K562 (cell line): ENCODE measurements at regions not wholly inside any gene's neighbourhood (a gene's known extent, or its start where the extent isn't known, plus 50 kb on each side); places are given as distances from the start of the nearest gene placed in this dataset.
A peak's percentile ranks its signal among the peaks of the same experiment; 100 is the strongest.

Experiments
- MAZ ChIP-seq, 2 experiments: fragments of 450-650 bp in 1 of 2; sonication (generic) in 1 of 2; formaldehyde crosslinking; IDR thresholded peaks in 1 of 2; conservative IDR thresholded peaks in 1 of 2; 2 replicates each; pipeline versions ENCODE4 v1.4.0 to v1.5.0; 2020; ENCODE audit warnings: mild to moderate bottlenecking in 1 of 2, missing genetic modification reagents in 1 of 2
- RFX1 ChIP-seq: fragments of 450-650 bp; IDR thresholded peaks from 2 replicates; pipeline ENCODE4 v1.6.1; 2016; ENCODE audit warnings: mild to moderate bottlenecking, moderate library complexity
- SMAD2 ChIP-seq: fragments of 150-350 bp; IDR thresholded peaks from 2 replicates; pipeline ENCODE4 v1.6.1; 2014; ENCODE audit warnings: low read depth, mild to moderate bottlenecking, low read length
- ZKSCAN3 ChIP-seq: fragments of 250-450 bp; sonication (Bioruptor Pico); IDR thresholded peaks from 2 replicates; pipeline ENCODE4 v1.4.0; 2020
- ZNF12 ChIP-seq: sonication (generic); formaldehyde crosslinking; IDR thresholded peaks from 2 replicates; pipeline ENCODE4 v1.4.0; 2020; ENCODE audit warnings: mild to moderate bottlenecking, missing genetic modification reagents
- ZNF174 ChIP-seq: fragments of 250-450 bp; sonication (Bioruptor Pico); IDR thresholded peaks from 2 replicates; pipeline ENCODE4 v1.4.0; 2020; ENCODE audit warnings: mild to moderate bottlenecking
- TF ChIP-seq, protein P1 (sequence below), 2 experiments: fragments of 250-450 bp in 1 of 2; fragments of 450-650 bp in 1 of 2; sonication (Bioruptor Pico) in 1 of 2; IDR thresholded peaks; 2 replicates each; pipeline versions ENCODE4 v1.6.1 to v1.8.0; 2016 to 2021; ENCODE audit warnings: mild to moderate bottlenecking in 2 of 2, moderate library complexity in 2 of 2, missing compliant biosample characterization in 1 of 2, missing genetic modification characterization in 1 of 2
- TF ChIP-seq, protein P2 (sequence below): fragments of 250-450 bp; sonication (Bioruptor Pico); IDR thresholded peaks from 2 replicates; pipeline ENCODE4 v1.4.0; 2020
- TF ChIP-seq, protein P3 (sequence below): sonication (generic); formaldehyde crosslinking; IDR thresholded peaks from 2 replicates; pipeline ENCODE4 v1.9.0; 2022; ENCODE audit warnings: mild to moderate bottlenecking, missing genetic modification reagents
- TF ChIP-seq, protein P4 (sequence below): fragments of 450-650 bp; IDR thresholded peaks from 2 replicates; pipeline ENCODE4 v1.6.1; 2018; ENCODE audit warnings: mild to moderate bottlenecking, low read depth; ENCODE audit not compliant: partially characterized antibody
- TF ChIP-seq, protein P5 (sequence below), 3 experiments: IDR thresholded peaks in 2 of 3; conservative IDR thresholded peaks in 1 of 3; 2 replicates each; pipeline ENCODE4 v1.5.1; 2011 to 2012; ENCODE audit warnings: low read length in 3 of 3, mild to moderate bottlenecking in 3 of 3, control low read depth in 2 of 3, improper control_type of control experiment in 1 of 3, inconsistent platforms in 1 of 3, low read depth in 1 of 3, mixed read lengths in 1 of 3, moderate library complexity in 1 of 3; ENCODE audit not compliant: insufficient read depth in 2 of 3

DNA sequence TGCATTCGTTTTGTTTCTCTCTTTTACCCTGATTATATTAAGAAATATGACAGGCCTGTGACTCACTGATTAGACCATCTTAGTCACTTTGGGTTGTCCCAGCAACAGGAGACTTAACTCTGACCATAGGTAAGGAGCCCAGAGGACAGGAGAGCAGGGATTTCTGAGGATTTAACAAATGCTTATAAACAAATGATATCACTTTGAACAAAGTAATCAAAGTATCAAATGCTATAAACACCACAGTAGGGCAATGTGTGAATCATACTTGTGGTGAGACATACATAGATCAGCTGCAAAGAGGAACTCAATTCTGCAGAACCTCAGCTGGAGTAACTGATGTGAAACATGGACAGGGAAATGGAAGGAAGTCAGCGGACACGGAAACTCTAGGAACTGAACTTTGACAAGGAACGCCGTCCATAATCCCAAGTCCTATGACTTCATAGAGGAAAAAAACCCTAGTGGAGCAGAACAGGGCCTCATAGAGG lies 190.6 kb upstream of the MSX2 start:
- TF ChIP-seq, protein P1, sequence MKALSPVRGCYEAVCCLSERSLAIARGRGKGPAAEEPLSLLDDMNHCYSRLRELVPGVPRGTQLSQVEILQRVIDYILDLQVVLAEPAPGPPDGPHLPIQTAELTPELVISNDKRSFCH (CRISPR knock-in tag; IDR thresholded peaks at IDR 0.05), result no peak
- TF ChIP-seq, protein P1 (tag; IDR thresholded peaks at IDR 0.05), result no peak
- TF ChIP-seq ZNF174 (no peak), ZKSCAN3 (CRISPR knock-in tag) (no peak), SMAD2 (no peak), RFX1 (peak; percentile 70), ZNF12 (CRISPR knock-in tag) (no peak), MAZ (CRISPR knock-in tag; conservative IDR thresholded peaks at IDR 0.05 in 1 of 2, IDR thresholded peaks at IDR 0.05 in 1 of 2) (no peak)
- TF ChIP-seq, protein P2, sequence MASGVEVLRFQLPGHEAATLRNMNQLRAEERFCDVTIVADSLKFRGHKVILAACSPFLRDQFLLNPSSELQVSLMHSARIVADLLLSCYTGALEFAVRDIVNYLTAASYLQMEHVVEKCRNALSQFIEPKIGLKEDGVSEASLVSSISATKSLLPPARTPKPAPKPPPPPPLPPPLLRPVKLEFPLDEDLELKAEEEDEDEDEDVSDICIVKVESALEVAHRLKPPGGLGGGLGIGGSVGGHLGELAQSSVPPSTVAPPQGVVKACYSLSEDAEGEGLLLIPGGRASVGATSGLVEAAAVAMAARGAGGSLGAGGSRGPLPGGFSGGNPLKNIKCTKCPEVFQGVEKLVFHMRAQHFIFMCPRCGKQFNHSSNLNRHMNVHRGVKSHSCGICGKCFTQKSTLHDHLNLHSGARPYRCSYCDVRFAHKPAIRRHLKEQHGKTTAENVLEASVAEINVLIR (CRISPR knock-in tag), result no peak
- TF ChIP-seq, protein P3, sequence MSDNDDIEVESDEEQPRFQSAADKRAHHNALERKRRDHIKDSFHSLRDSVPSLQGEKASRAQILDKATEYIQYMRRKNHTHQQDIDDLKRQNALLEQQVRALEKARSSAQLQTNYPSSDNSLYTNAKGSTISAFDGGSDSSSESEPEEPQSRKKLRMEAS, result no peak
- TF ChIP-seq, protein P4, sequence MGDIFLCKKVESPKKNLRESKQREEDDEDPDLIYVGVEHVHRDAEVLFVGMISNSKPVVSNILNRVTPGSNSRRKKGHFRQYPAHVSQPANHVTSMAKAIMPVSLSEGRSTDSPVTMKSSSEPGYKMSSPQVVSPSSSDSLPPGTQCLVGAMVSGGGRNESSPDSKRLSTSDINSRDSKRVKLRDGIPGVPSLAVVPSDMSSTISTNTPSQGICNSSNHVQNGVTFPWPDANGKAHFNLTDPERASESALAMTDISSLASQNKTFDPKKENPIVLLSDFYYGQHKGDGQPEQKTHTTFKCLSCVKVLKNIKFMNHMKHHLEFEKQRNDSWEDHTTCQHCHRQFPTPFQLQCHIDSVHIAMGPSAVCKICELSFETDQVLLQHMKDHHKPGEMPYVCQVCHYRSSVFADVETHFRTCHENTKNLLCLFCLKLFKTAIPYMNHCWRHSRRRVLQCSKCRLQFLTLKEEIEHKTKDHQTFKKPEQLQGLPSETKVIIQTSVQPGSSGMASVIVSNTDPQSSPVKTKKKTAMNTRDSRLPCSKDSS, result no peak
- TF ChIP-seq, protein P5, sequence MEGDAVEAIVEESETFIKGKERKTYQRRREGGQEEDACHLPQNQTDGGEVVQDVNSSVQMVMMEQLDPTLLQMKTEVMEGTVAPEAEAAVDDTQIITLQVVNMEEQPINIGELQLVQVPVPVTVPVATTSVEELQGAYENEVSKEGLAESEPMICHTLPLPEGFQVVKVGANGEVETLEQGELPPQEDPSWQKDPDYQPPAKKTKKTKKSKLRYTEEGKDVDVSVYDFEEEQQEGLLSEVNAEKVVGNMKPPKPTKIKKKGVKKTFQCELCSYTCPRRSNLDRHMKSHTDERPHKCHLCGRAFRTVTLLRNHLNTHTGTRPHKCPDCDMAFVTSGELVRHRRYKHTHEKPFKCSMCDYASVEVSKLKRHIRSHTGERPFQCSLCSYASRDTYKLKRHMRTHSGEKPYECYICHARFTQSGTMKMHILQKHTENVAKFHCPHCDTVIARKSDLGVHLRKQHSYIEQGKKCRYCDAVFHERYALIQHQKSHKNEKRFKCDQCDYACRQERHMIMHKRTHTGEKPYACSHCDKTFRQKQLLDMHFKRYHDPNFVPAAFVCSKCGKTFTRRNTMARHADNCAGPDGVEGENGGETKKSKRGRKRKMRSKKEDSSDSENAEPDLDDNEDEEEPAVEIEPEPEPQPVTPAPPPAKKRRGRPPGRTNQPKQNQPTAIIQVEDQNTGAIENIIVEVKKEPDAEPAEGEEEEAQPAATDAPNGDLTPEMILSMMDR (IDR thresholded peaks at IDR 0.05 in 2 of 3, conservative IDR thresholded peaks at IDR 0.05 in 1 of 3; ENCODE audit: insufficient read depth in 2 of 3, low read depth in 1 of 3, low read length in 3 of 3), result no peak
